ENCODE measurements at regions not wholly inside any gene's neighbourhood (a gene's known extent, or its start where the extent isn't known, plus 50 kb on each side); places are given as distances from the start of the nearest gene placed in this dataset.

- TF ChIP-seq, protein P1, sequence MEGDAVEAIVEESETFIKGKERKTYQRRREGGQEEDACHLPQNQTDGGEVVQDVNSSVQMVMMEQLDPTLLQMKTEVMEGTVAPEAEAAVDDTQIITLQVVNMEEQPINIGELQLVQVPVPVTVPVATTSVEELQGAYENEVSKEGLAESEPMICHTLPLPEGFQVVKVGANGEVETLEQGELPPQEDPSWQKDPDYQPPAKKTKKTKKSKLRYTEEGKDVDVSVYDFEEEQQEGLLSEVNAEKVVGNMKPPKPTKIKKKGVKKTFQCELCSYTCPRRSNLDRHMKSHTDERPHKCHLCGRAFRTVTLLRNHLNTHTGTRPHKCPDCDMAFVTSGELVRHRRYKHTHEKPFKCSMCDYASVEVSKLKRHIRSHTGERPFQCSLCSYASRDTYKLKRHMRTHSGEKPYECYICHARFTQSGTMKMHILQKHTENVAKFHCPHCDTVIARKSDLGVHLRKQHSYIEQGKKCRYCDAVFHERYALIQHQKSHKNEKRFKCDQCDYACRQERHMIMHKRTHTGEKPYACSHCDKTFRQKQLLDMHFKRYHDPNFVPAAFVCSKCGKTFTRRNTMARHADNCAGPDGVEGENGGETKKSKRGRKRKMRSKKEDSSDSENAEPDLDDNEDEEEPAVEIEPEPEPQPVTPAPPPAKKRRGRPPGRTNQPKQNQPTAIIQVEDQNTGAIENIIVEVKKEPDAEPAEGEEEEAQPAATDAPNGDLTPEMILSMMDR (IDR thresholded peaks at IDR 0.05) = no peak
- no peak for TF ChIP-seq POLR2A (IDR thresholded peaks at IDR 0.05)
Measured at GRCh38 chr9:71331603-71332002, 210.2 kb upstream of the TRPM3 start.
